ENCODE measurements at regions not wholly inside any gene's neighbourhood (a gene's known extent, or its start where the extent isn't known, plus 50 kb on each side); places are given as distances from the start of the nearest gene placed in this dataset.
"Not testable (repeated sequence)": the region's sequence is repeated elsewhere in the genome, so short reads cannot be mapped to it uniquely, and the experiment has no call there.

DNA sequence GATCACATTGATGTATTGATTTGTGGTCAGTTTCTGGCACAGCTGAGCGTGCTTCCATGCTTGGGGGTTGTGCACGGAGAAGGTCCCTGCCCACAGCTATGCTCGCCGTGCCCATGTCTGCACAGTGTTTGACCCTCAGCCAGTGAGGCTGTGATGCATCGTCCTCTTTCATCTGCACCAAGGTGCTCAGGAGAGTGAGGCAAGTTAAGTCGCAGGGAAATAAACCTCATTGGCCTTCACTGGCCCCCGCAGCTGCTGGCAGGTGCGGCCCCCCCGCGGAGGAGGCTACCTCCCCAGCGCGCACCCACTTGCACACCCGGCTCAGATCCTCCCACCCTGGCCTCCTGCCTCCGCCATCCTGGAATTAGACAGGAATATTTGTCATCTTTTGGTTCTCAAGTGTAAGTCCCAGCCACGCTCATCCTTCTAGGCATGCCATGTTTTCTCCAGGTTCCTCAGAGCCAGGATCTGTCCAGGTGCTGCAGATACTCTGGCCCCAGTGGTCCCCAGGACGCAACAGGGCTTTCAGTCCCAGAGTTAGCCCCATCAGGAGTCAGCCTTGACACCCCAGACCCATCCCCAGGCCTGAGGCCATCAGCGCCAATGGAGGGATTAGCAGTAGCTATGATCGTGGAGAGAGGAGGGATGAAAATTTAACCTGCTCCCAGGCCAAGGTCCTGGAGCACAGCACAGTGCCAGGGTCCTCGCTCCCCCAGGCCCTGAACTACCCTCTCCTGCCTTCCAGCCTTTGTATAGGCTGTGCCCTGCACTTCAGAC is 93.7 kb downstream of the OAT start:
- no peak for DNase-seq (ENCODE audit: low read depth in 2 of 3, low spot score in 2 of 3)

GRCh38 chr10:124324451-124324850 is 94.3 kb downstream of the OAT start:
- DNase-seq (ENCODE audit: low read depth in 2 of 3, low spot score in 2 of 3), result no peak

DNA sequence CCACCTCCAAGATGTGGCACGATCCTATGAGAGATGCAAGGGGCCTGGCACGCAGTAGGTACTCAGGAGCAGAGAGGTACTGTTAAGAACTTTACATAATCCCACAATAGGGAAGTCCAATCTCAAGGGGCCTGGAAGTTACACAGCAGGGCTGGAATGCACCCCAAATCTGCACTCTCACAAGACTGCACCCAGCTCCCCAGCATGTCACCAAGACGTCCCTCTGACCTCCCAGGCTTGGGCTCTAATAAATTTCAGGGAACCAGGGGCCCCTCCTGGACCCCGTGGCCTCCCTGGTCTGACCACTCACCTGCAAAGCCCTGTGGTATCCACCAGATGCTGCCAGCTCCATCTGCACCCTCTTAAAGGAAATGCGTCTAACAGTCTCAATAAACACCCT is 94.9 kb downstream of the OAT start:
- DNase-seq (ENCODE audit: low read depth in 2 of 3, low spot score in 2 of 3), result no peak

GRCh38 chr10:124323111-124323725 is 95.5 kb downstream of the OAT start:
- DNase-seq (ENCODE audit: low read depth in 2 of 3, low spot score in 2 of 3), result no peak

- no peak for DNase-seq (ENCODE audit: low read depth in 2 of 3, low spot score in 2 of 3)
These were observed 96.3 kb downstream of the OAT start for GRCh38 chr10:124322191-124322980.

DNA sequence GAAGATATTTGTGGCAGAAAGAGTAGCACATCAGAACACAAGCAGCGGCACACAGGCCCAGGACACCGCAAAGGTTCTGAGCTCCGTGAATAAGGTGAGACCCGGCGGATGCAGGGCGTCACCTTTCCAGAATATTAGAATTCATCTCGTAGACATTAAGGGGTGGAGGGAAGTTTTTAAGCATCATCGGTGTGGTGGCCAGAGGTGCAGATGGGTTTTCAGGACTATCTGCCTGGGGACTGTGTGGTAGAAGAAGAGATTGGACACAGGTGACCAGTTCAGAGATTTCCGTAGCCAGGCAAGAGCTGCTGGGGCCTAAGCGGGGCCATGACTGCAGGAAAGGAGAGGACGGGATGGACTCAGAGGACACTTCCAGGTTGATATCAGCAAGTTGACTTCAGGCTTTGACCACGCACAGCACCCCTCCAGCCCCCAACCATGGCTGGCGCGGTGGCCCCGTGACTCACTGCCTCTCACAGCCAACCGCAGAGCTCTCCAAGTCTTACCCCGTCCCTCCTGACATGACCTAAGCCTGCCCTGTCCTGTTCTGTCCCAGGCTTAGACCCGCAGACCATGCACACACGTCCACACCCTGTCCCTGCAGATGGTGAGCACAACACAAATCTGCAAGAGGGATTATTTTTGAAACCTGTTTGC is 97.2 kb downstream of the OAT start:
- DNase-seq (ENCODE audit: low read depth in 2 of 3, low spot score in 2 of 3), result no peak

DNA sequence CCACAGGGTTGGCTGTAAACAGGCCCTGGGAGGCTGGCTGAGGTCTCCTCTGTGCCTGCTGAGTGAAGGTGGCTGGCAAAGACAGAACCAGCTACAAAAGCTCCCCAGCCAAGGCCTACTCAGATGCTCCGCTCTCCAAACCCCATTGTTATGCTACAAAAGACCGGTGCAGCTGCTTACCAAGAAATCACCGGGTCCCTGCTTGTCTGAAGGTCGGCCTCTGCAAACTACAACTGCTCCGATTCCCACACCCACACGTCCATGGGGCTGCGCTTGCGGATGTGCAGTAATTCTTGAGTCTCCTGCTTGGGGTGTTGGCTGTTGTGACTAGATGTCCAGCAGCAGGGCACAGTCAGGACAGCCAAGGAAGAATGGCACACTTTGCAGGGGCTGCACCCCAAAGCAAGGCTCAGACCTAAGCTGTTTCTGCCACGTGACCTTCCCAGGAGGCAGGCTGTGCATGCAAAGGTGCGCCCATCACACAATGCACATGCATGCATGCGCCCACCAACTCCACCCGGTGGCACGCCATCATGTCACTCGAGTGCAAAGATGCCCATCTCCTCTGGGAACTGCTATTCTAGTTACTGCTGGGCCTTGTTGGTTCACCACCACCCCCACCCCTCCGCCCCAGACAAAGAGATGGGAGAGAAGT is 97.8 kb downstream of the OAT start:
- DNase-seq (ENCODE audit: low read depth in 2 of 3, low spot score in 2 of 3), result no peak

DNA sequence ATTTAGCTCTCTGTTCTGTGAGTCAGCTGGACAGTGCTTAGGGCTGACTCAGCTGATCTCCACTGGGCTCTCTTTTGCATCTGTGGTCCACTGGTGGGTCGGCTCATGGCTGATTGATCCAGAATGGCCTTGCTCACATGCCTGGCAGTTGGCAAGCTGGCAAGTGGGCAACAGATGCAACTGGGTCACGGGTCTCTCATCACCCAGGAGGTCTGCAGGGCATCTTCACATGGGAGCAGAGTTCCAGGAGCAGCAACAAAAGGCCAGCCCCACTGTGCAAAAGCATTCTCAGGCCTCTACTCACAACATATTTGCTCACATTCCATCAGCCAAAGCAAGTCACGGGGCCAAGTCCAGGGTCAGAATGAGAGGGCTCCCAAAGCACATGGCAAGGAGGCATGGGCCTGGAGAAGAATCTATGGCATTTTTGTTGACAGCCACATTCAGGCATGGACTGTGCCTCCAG is 98.8 kb downstream of the OAT start:
- no peak for DNase-seq (ENCODE audit: low read depth in 2 of 3, low spot score in 2 of 3)

GRCh38 chr10:124319520-124319919 is 99.2 kb downstream of the OAT start:
- not testable (repeated sequence) for DNase-seq (ENCODE audit: low read depth in 2 of 3, low spot score in 2 of 3)

DNA sequence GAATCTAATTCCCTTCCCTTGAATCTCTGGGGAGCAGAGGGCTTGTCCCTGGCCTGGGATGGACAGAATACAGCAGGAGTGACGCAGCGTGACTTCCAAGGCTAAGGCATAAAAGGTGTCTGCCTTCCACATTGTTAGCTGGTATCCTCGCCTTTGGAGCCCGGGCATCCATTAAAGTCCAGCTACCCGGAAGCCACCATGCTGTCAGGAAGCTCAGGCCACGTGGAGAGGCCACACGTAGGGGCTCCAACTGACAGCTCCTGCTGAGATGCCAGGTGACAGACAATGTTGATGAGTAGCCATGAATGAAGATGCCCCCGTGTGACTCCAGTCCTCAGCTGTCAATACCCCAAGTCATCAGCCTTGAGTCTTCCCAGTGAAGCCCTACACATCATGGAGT is 99.9 kb downstream of the OAT start:
- no peak for DNase-seq (ENCODE audit: low read depth in 2 of 3, low spot score in 2 of 3)

- DNase-seq (ENCODE audit: low read depth in 2 of 3, low spot score in 2 of 3), result no peak
These were observed 100.6 kb downstream of the OAT start for GRCh38 chr10:124318076-124318475.

DNA sequence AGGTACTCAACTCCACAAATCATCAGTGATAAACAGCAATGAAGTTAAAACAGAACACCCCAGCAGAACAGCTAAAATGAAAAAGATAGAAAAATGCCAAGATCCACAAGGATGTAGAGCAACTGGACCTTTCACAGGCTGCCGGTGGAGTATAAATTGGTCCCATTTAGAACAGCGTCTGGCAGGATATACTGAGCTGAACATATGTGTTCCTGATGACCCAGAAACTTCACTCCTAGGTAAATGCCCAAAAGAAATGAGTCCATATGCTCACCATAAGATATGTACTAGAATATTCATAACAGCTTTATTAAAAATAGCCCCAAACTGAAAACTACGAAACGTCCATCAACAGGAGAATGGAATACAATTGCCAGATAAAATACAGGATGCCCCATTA is 102.4 kb downstream of the OAT start:
- no peak for DNase-seq (ENCODE audit: low read depth in 2 of 3, low spot score in 2 of 3)

- peak in 2 of 3 donors; percentile 22 to 54 for DNase-seq (ENCODE audit: low read depth in 2 of 3, low spot score in 2 of 3)
These were observed 103.0 kb downstream of the OAT start for GRCh38 chr10:124315591-124316270.

DNA sequence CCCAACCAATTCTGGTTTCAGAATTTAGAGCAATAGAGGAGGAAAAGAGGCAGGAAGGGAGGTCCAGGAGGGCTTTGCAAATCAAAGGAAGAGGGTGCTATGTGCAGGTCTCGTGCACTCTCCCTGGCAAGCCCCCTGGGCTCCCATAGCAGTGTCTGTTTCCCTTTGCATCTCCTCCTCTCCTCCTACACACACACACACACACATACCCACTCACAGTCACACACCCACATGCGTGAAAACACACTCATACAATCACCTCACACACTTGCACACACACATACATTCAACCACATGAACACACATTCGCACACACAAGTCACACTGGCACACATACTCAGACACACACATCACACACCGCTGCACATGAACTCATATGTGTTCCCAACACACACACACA is 105.3 kb downstream of the OAT start:
- no peak for DNase-seq (ENCODE audit: low read depth in 2 of 3, low spot score in 2 of 3)

- no peak for DNase-seq (ENCODE audit: low read depth in 2 of 3, low spot score in 2 of 3)
These were observed 109.9 kb downstream of the OAT start for GRCh38 chr10:124308811-124309210.

DNA sequence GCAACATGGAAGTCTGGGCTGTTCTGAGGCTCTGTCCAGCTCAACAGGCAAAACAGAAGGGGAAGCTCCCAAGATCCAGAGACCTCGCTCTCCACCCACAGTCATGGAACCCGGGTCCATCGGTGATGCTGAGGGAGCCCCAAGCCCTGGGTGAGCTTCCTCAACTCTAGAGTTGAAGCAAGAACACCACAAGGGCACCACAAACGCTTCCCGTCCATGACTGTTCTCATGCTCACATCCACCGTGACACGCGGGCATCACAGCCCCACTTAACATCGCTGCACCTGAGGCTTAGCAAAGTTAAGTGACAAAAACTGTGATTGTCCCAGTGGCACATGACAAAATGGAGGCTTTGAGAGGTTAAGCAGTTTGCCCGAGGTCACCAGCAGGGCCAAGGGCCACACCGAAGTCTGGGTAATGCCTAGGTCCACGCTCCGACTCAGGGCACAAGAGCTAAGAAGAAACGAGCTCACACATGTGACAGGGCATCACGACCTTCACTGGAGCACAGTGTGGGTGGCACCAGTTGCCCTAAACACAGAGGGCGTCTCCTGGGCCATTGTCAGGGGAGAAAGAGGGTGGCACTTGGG is 110.6 kb downstream of the OAT start:
- DNase-seq (ENCODE audit: low read depth in 2 of 3, low spot score in 2 of 3), result no peak

DNA sequence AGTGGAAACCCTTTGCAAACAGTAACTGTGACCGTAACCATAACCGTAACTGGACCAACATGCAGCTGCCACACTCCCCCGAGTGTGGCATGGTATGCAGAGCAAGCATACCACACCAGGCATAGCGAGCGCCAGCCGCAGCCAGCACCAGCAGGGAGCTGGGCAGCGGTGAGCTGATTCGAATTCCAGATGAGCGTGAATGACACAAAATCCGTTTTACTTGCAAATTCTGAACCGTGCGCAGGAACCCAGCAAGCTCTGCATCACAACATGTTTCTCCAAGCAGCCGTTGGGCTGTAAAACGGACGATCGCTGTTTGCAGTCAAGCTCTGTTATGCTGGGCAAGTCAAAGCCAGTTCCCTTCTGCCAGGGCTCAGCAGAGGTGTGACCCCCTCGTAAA is 111.1 kb downstream of the OAT start:
- DNase-seq (ENCODE audit: low read depth in 2 of 3, low spot score in 2 of 3), result no peak

DNA sequence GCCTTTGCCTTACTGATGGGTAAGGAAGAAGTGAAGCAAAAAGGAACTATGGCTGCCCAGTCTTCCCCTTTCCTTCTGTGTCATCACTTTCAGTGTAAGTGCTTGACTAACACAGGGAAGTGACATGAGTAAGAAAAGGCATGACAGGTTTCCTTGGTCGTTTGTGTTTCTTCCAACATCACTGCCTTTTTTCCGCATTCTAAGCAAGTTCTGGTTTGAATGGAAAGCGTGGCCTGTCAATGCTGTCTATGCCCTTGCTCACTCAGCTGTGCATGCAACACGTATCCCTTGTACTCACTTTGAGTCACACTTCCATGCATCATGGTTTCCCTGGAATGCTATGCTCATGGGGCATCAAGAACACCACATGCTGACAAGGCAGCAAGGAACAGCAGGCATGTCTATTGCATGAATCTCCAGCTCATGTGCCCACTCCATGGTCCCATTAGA is 111.8 kb downstream of the OAT start:
- peak in 1 of 3 donors; percentile 16 for DNase-seq (ENCODE audit: low read depth in 2 of 3, low spot score in 2 of 3)

DNA sequence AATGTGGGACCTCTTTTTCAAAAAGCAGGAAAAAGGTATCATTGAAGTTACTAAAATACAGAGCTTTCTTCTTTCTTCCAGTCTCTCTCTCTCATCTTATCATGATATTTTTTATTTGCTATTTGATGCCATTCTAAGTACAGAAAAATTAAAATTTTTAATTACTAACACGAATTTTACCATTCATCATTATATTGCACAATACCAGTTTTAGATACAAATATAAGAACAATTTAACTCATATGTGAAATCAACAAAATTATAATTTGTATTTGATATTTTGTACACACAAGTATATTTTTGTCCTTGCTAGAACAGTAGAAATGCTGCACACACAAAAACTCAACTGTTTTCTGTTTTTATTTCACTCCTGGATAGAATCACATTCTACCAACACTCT is 112.2 kb downstream of the OAT start:
- no peak for DNase-seq (ENCODE audit: low read depth in 2 of 3, low spot score in 2 of 3)

DNA sequence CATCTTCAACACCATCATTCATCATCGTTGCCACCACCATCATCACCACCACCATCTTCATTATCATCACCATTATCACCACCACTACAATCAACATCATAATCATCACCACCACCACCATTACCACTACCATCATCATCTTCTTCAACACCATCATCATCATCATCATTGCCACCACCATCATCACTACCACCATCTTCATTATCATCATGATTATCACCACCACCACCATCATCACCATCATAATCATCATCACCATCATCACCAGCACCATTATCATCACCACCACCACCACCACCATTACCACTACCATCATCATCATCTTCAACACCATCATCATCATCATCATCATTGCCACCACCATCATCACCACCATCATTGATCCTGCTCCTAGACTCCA is 112.7 kb downstream of the OAT start:
- DNase-seq (ENCODE audit: low read depth in 2 of 3, low spot score in 2 of 3), result no peak
